AG08396 (cell line): ENCODE measurements at regions not wholly inside any gene's neighbourhood (a gene's known extent, or its start where the extent isn't known, plus 50 kb on each side); places are given as distances from the start of the nearest gene placed in this dataset.
"Not testable (repeated sequence)": the region's sequence is repeated elsewhere in the genome, so short reads cannot be mapped to it uniquely, and the experiment has no call there.

ENCODE experiments used
- DNase-seq: peaks from one replicate; pipeline ENCODE4 v3.0.0; 2012; ENCODE audit warnings: low spot score, mixed read lengths

DNA sequence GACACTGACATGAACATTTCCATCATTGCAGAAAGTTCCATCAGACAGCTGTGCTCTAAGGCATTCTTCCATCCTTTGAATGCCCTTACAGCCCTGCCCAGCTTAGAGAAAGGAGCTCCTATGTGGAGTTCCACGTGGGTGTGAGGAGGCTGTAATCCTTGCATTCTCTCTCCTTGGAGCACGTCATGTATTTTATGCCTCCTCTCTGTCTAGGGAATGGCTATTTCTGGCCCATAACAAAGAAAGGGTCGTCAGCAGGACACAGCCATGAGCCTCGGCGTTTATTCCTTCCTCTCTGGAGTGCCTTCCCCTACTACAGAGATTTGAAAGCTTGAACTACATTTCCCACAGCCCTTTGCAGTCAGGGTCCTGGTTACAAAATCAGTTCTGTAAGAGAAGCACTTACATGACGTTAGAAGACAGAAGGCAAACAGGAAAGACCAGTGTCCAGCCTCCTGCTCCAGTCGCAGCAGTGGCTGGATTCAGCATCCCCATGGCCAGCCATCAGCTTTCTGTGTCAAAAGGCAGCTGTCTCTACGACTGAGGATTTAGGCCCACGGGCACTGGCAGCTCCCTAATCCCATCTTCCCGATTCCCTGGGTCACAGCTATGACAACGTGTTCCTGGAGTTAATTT, 234.9 kb downstream of the TFCP2L1 start:
- no peak for DNase-seq

DNA sequence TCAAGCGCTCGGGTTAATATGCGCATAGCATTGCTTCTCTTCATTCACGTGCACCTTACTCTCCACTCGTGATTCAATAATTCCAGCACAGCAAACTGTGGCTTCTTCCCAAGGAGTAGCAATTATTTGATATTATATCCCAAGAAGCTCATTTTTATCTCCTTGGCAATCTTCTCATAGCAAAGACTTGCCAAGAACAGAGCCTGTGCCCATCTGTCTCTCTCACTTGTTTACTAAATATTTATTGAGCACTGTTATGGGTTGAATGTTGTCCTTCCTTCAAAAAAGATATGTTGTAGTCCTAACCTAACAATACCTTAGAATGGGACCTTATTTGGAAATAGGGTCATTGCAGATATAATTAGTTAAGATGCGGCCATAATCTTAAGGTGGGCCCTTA, 233.7 kb downstream of the TFCP2L1 start:
- DNase-seq, result no peak

DNA sequence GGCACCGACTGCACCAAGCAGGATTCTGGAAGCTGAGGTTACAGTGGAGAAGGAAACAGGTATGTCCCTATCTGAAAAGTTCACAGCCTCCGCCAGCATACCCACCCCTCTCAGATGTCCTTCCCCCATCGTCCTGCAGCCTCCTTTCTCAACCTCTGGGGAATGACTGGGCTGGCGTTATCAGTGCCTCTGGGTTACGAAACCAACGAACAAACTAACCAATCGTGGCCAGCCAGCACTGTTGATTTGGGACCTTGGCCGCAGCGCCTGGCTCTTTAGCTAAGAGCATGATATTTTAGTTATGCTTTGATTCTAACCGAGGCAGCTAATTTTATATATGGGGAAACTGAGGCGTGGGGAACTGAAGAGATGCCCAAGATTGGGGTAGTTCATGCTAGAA, 233.0 kb downstream of the TFCP2L1 start:
- DNase-seq, result no peak

DNA sequence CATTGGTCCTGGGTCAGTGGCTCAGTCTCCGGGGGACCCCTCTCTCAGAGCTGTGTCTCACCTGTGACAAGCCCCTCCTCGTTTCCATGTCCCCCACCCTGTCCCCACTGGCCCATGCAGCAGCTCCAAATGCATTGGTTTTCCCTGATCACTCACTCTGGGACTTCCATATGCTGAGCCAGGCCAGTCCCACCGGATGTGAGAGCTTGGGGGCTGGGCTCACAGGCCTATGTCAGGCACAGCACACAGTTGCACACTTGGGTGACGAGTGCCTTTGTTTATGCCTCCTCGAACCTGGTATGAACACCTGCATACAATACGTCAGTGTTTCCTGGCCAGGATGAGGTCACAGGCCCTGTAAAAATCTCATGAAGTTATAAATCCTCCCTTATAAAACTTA, 232.5 kb downstream of the TFCP2L1 start:
- DNase-seq, result no peak

DNA sequence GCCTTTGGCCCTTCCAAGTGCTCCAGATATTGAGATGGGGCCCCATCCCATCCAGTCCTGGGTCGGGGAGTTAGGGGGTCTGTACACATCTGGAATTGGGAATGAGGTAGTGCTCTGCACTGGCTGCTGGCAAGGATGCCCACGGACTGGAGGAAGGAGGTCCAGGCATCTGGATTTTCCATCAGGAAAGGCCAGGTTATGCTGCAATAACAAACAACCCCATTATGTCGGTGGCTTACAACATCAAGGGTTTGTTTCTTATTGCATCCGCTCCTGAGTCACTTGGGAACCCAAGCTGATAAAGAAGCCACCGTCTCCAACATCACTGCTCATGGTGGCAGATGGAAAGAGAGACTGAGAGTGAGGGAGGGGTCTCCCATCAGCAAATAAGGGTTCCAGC, 229.9 kb downstream of the TFCP2L1 start:
- no peak for DNase-seq

DNA sequence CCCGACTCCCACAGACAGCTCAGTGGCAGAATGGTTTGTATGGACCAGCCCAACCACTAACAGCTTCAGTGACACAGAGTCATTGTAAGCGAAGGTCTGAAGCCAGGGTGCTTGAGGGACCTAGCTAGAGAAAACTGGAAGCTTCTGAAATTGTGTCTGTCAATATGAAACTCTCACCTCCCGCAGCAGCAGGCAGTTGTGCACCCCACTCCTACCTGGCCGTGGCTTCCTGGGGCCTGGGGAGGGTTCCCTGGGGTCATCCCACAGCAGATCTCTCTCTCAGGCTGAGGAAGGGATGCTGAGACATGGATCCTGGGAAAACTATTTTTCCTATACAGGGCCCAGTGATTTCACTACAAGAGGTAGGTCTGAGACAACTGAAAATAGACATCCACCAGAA, 229.5 kb downstream of the TFCP2L1 start:
- DNase-seq, result no peak

DNA sequence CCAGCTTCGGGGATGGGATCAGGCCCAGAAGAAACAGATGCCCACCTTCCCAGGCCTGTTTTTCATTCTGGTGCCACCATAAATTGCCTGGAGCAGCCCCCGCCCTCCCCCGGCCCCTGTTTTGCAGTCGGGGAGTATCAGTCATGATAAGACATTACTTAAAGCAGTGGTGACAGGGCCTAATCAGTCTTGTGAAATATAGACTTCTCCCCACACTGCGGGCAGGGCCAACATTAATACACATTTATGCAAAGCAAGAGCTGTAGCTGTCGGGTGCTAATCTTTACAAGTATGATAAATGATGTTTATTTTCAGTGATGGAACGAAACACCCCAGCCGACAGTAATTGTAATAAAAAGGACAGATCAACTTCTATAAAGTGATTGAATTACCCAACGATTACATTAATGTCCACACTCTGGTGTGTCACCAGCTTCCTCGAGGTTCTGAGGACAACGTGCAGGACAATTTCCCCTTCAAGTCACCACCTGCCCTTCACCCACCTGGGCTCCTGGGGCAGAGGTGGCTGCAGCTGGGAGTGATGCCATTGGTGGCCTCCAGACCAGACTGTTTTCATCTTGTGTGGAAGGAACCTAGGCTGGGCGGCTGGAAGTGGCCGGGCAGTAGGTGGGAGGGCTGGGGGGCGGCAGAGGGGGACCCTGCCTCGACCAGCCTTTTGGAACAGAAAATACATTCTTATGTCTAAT, 226.0 kb downstream of the TFCP2L1 start:
- no peak for DNase-seq

DNA sequence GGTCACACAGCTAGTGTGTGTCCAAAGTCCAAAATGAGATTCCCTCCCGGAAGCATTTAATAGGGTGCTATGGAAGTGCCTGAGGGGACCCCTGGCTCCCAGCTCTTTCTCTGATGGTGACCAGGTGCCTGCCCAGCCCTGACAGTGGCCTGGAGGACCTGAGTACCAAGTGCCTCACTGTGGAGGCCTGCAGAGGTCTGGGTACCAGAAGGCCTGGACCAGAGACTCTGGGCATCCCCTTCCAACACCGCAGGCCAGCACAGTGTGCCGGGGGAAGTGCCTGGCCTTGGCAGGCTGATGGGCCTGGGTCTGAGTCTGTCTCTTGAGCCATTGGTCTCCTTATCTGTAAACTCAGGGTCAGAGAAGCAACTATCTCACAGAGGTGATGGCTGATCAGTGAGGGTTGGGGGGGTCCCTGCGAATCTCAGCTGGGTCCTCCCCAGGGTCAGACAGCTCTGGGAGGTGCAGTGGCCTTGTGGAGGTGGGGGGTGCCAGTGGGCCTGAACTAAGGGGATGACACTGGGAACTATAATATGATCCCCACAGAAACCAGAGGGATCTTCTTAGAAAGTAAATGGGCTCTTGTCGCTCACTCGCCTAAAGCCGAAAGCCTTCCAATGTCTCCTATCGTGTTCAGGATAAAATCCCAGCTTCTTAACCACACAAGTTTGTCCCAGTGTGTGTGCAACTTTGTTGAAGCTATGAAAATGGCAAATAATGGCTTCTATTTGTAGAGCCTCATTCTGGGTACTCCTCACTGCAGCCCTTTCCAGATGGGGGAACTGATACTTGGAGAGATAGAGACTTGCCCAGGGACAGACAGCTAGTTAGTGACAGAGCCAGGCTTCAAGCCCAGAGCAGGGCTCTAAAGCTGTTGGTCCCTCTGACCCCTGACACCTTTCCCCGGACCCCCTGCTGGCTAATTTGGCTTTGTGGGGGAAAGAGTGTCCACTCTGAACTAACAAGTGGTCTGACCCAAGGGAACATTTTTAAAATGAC, 225.1 kb downstream of the TFCP2L1 start:
- DNase-seq, result no peak

DNA sequence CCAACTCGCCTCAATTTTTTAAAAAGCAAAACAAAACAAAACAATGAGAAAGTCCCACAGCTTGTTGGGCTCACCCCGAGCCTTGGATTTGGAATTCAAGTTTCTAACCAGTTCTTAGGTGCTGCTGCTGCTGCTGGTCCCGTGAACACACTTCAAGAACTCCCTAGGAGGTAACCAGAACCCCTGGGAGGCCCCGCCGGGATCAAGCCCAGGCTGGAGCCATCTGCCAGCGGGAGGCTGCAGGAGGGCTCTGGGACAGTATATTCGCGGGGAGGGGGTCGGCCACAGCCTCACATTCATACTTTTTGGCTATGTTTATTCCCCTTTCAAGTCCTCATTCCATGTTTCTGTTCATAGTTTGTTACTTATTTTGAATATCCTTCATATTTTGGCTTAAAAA, 223.4 kb downstream of the TFCP2L1 start:
- DNase-seq, result no peak

DNA sequence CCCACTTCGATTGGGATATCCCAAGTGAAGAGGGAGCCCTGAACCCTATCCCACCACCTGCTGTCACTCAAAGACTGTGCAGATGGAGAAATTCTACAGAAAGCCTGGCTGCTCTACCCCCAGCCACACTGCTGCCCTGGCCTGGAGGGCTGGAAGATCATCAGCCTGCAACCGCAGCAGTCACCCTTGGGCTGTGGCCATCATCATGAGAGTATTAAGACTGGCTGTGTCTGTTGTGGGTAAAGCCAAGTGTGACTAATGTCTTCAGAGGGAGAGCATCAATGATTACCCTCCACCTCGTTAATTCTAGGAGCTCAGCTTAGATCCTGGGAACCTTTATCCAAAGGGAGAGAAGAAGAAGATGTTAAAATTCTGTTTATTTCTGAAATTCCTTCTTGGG, 221.5 kb downstream of the TFCP2L1 start:
- no peak for DNase-seq

DNA sequence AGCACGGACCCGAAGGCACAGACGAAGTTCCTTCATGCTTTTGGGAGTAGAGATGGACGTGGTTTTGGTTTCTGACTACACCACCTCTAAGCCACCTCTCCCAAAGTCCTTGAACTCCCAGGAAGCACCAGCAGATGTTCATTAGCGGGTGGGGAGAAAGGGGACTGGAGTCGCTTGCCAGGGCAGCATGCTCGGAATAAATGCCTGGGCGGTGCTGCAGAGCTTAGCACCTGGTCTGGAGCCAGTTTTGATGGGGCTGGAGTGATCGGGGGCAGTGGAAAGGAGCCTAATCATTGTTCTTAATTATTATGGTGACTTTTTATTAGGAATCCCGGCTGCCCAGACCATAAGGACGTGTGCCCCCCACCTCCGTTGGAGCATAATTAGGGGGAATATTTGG, 220.8 kb downstream of the TFCP2L1 start:
- no peak for DNase-seq

DNA sequence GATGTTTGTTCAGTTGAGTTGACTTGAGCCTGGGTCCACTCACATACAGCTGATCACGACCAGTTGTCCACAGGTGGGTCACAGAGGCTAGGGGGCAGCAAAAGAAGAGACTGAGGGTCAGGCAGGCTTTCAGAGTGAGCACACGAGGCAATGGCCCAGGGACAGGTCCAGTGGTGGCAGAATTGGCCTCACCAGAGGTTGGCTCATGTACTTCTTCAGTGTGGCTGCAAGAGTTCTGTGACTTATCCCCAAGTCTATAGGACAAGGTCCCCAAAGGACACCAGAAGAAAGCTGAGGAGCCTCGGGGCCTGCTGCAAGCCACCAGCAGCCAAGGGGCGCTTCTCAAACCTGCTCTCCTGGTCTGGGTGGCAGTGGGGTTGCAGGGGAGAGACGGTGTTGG, 219.8 kb downstream of the TFCP2L1 start:
- DNase-seq, result no peak

DNA sequence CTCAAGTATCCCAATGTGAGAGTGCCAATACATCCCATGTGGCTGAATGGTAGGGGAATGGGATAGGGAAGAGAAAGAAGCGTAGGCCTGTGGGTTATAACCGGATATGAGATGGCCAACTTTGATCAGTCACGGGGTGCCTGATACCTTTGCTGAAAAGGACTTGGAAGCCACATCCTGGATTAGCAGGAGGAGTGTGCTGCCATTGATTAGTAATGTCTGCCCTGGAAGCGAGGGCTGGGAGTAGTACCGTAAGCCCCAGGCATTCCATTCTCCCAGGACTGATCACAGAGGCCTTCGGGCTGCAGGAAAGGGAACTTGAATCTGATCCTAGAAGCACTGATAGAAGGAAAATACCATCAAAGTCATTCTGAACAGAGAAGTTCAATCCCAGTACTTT, 218.5 kb downstream of the TFCP2L1 start:
- DNase-seq, result no peak

DNA sequence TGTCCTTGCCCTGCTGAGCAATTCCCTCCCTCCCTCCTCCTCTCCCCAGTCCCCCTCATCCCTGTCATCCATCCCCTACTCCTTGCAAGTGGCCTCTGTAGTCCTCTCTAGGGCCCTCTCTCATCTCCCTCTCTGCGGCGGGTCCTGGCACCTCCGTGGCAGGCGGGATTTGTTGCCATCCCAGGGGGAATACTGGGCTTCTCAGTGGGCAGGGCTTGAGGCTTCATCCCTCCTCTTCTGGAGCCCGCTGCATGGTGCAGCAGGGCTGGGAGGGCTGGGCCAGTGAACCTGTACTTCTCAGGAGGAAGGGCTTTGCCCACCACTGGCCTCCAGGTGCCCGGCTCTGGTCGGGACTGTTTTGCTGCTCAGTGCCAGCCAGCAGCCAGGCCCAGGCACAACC, 216.2 kb downstream of the TFCP2L1 start:
- no peak for DNase-seq

DNA sequence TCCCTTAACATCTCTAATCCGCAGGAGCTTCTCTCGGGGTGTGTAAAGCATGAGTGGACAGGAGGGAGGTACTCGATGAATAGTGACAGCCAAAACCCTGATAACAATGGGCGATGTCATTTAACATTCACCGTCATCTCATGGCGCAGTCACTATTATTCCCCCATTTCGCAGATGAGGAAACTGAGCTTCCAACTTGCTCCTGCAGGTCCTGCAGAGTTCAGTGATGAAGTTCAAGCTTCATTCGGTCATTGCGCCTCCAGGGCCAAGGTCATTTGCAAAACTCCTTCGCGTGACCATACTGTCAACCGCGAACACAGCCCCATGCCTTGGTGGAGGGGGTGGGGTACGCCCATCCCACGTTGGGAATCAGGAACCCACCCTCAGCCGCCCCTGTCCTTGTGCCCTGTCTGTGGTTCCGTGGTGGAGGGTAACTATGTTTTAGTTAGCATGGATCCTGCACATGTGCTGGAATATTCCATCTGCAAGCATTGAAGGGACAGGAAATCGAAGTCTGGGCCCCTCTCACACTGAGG, 215.5 kb downstream of the TFCP2L1 start:
- DNase-seq, result no peak

DNA sequence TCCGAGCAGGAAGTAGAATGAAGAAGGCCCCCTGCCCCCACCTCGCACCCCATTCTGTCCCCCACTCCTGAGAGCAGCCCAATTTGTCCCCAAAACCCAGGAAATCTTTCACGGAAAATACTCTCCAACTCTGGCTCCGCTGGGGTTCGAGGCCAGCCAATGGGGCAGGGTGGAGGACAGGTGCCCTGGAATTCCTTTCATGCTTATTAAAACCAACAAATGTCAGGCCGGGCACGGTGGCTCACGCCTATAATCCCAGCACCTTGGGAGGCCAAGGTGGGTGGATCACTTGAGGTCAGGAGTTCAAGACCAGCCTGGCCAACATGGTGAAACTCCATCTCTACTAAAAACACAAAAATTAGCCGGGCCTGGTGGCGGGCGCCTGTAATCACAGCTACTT, 214.9 kb downstream of the TFCP2L1 start:
- DNase-seq, result not testable (repeated sequence)

DNA sequence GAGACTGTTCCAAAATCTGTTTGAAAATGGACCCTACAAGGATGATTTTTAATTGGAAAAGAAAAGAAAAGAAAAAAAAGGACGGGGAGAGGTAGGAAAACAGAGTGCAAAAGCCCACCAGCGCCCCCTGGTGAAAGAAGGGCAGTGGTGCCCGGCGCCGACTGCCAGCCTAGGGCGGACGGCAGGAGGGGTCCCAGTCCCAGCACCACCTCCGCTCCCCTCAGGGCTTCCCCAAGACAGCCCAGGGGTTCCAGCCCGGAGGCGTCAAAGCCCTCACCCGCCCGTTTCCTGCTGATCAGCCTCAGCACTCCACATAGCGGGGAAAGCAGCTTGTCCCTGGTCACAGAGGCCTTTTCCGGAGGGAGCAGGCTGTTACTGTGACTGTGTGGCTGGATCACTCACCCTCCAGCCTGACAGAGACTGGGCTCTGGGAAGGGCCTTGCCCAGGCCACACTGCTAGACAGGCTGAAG, 213.9 kb downstream of the TFCP2L1 start:
- peak; percentile 86 for DNase-seq

DNA sequence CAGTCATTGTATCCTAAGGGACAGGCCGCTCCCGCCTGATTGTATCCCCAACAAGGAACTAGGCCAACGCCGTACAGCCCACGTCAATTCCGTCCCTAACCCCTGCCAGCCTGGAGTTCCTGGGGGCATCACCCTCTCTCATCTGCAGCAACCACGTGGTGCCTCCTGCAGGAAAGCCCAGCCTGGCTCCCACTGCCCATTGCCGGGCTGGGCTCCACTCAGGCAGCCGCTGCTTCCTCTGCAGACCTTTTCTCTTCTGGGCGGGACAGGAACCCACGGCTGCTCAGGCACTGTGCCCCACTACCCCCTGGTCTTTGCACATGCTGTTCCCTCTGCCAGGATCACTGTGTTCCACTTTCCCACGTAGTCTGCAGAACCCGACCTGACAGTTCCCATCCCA, 212.2 kb downstream of the TFCP2L1 start:
- DNase-seq, result no peak

DNA sequence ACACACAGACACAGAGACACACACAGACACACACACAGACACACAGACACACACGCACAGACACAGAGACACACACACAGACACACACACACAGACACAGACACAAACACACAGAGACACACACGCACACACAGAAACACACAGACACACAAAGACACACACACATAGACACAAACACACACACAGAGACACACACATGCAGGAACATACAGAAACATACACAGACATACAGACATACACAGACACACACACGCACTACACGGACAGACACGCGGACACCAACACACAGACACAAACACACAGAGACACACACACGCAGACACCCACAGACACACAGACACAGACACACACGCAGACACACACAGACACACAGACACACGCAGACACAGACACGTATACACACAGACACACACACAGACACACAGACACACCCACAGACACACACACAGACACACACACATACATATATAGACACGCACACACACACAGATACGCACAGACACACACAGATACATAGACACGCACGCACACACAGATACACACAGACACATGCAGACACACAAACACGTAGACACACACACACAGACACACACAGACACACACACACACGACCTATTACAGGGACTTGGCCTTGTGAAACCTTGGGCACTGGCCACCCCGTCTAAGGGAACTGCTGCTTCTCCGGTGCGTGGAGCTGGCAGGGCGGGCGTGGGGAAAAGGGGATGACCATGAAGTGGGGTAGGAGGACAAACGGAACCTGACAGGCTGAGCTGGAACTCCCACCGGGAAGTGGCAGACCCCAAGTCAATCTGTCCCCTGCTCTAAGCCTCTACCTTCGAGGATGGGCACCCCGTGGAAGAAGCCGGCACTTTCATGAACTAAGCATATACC, 211.4 kb downstream of the TFCP2L1 start:
- no peak for DNase-seq

DNA sequence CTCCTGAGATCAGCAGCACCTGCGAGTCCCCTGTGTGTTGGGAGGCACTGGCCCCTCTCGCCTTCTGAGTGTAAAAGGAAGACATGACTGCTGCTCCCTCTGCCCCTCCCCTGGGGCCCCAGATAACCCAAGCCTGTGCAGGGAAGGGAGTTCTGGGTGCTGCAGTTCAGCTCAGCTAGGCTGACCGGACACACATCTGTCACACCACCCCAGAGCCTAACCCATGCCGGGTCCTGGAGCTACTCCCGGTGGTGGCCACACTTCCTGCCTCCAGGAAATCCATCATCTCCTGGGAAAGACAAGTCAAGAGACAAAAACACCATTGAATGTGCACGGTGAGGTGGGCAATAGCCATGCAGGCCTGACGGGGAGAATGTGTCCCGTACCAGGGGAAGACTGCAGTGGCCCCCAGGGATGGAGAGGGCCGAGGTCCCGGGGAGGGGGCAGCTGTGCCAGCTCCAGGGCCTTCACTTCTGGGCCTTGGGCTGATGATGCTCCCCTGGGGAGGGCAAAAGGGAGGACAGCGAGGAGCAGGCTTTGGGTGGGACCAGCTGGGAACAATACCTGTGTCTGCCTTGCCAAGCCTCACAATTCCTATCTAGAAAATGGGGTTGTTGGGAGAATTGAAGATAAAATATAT, 210.6 kb downstream of the TFCP2L1 start:
- no peak for DNase-seq

DNA sequence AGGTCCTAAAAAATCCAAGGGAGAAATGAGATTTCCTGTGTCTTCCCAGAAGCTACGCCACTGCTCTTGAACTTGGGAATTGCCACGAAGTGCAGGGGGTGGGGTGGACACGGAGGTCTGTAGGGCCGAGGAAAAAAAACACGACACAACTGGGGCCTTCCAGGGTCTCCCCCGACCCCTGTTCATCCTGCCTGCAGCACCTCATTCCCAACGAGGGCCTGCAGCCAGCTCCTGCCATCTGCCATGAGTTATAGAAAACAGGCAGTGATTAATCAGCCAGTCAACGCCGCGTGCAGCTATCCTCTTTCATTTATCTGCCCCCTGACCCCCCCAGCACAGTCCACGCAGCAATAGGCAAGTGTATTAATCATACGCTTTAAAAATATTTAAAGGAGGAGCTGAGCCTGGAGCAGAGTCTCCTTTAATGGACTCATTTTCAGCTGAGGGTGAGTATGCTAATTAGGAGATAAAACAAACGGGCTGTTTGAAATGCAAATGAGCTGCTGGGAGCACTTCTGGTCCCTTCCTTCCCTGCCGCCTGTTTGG, 209.9 kb downstream of the TFCP2L1 start:
- peak; percentile 86 for DNase-seq
